HepG2 (cell line): ENCODE measurements at regions not wholly inside any gene's neighbourhood (a gene's known extent, or its start where the extent isn't known, plus 50 kb on each side); places are given as distances from the start of the nearest gene placed in this dataset.

ENCODE experiments used
- ATAC-seq: fragments of 200-7000 bp; cut with Tn5 transposase; 3 replicates; pipeline ENCODE4 v1.9.1; 2020; ENCODE audit warnings: mild to moderate bottlenecking, moderate library complexity
- BruUV-seq: library from RNA; stranded (reverse); fragments of 400-500 nt; replicated peaks from 2 replicates; lab custom pipeline; 2021; lab: Mats Ljungman, UMichigan
- CTCF ChIA-PET: fragments of 300-600 bp; formaldehyde crosslinking; extraction: SDS; loops from one replicate; lab custom pipeline; 2021; ENCODE audit warnings: low total read pairs, inconsistent platforms, low intra/inter-chr PET ratio; lab: Yijun Ruan, JAX
- POLR2A ChIA-PET: fragments of 350-600 bp; sonication (Branson Sonifier 250); formaldehyde crosslinking; loops from one replicate; lab custom pipeline; 2020; ENCODE audit warnings: antibody characterized with exemption, inconsistent platforms; lab: Yijun Ruan, JAX
- DNase-seq: peaks from one replicate; pipeline ENCODE4 v3.0.0-alpha.2; 2015; ENCODE audit warnings: low spot score
- FAIRE-seq: peaks from 3 replicates; lab custom pipeline; 2011; peaks lifted over from hg19 to GRCh38; lab: Jason Lieb, UNC
- H2AFZ ChIP-seq: one replicate; pipeline ENCODE4 v1.6.1; 2011; ENCODE audit warnings: low read length, inconsistent platforms
- H3K27ac ChIP-seq: fragments of 300-600 bp; 3 replicates; pipeline ENCODE4 v1.8.0; 2011; ENCODE audit warnings: mixed run types, mild to moderate bottlenecking, mixed read lengths, low read length, inconsistent platforms; ENCODE audit not compliant: insufficient read depth; ENCODE audit errors: extremely low read length
- H3K27me3 ChIP-seq, 2 experiments: fragments of 200-600 bp in 1 of 2; 2 replicates in 1 of 2; 3 replicates in 1 of 2; pipeline versions ENCODE4 v1.6.0 to v1.8.0; 2011; ENCODE audit warnings: low read length in 2 of 2, mild to moderate bottlenecking in 2 of 2, moderate library complexity in 2 of 2, inconsistent platforms in 1 of 2; ENCODE audit not compliant: insufficient read depth in 2 of 2, control insufficient read depth in 1 of 2
- H3K36me3 ChIP-seq, 2 experiments: fragments of 200-600 bp in 1 of 2; replicated peaks in 1 of 2; 2 replicates in 1 of 2; 3 replicates in 1 of 2; pipeline versions ENCODE4 v1.5.1 to v1.8.0; 2011; ENCODE audit warnings: low read length in 2 of 2, inconsistent platforms in 1 of 2; ENCODE audit not compliant: insufficient read depth in 2 of 2, control insufficient read depth in 1 of 2
- H3K4me1 ChIP-seq: 2 replicates; pipeline ENCODE4 v1.5.1; 2012; ENCODE audit warnings: low read length, inconsistent platforms; ENCODE audit not compliant: insufficient read depth
- H3K4me2 ChIP-seq: 2 replicates; pipeline ENCODE4 v1.6.0; 2011; ENCODE audit warnings: low read depth, low read length, inconsistent platforms
- H3K4me3 ChIP-seq, 3 experiments: fragments of 200-600 bp in 1 of 3; sonication (generic), shearing (Covaris generic) in 1 of 3; replicated peaks in 1 of 3; 2 replicates each; pipeline ENCODE4 v1.5.1; 2011 to 2016; ENCODE audit warnings: low read length in 3 of 3, inconsistent platforms in 2 of 3, low read depth in 2 of 3, mild to moderate bottlenecking in 2 of 3, control low read depth in 1 of 3, mixed read lengths in 1 of 3; ENCODE audit not compliant: insufficient read depth in 1 of 3
- H3K79me2 ChIP-seq: one replicate; pipeline ENCODE4 v1.6.1; 2011; ENCODE audit warnings: low read length, inconsistent platforms; ENCODE audit not compliant: insufficient read depth
- H3K9ac ChIP-seq: 2 replicates; pipeline ENCODE4 v1.6.0; 2011; ENCODE audit warnings: mild to moderate bottlenecking, low read depth, low read length, inconsistent platforms; ENCODE audit not compliant: insufficient read depth
- H3K9me3 ChIP-seq: 2 replicates; pipeline ENCODE4 v1.5.1; 2012; ENCODE audit warnings: mild to moderate bottlenecking, low read length
- H4K20me1 ChIP-seq: 2 replicates; pipeline ENCODE4 v1.6.0; 2011; ENCODE audit warnings: inconsistent platforms, mild to moderate bottlenecking, low read length, moderate library complexity; ENCODE audit not compliant: insufficient read depth
- CEBPG ChIP-seq: IDR thresholded peaks from 2 replicates; pipeline ENCODE4 v1.6.1; 2016
- DDIT3 ChIP-seq: sonication (generic); formaldehyde crosslinking; IDR thresholded peaks from 2 replicates; pipeline ENCODE4 v1.4.0; 2020; ENCODE audit warnings: mild to moderate bottlenecking, missing genetic modification reagents
- IKZF4 ChIP-seq: sonication (generic); formaldehyde crosslinking; IDR thresholded peaks from 2 replicates; pipeline ENCODE4 v1.5.1; 2020; ENCODE audit warnings: borderline replicate concordance, mild to moderate bottlenecking, low read depth, missing genetic modification reagents; ENCODE audit errors: not compliant biosample characterization
- KDM3A ChIP-seq: IDR thresholded peaks from 2 replicates; pipeline ENCODE4 v1.6.1; 2018; ENCODE audit warnings: low read depth, missing compliant biosample characterization
- KLF6 ChIP-seq: IDR thresholded peaks from 2 replicates; pipeline ENCODE4 v1.8.0; 2016; ENCODE audit warnings: missing biosample characterization, missing genetic modification reagents
- NCOA5 ChIP-seq: sonication (generic); formaldehyde crosslinking; IDR thresholded peaks from 2 replicates; pipeline ENCODE4 v1.4.0; 2020; ENCODE audit warnings: missing genetic modification reagents
- NFYB ChIP-seq: sonication (generic); formaldehyde crosslinking; IDR thresholded peaks from 2 replicates; pipeline ENCODE4 v1.4.0; 2020; ENCODE audit warnings: missing genetic modification reagents
- PLSCR1 ChIP-seq: sonication (generic); formaldehyde crosslinking; IDR thresholded peaks from 2 replicates; pipeline ENCODE4 v1.5.0; 2020; ENCODE audit warnings: missing genetic modification reagents, mild to moderate bottlenecking, borderline replicate concordance
- POLR2G ChIP-seq: fragments of 200-400 bp; formaldehyde crosslinking; IDR thresholded peaks from 2 replicates; pipeline ENCODE4 v1.6.1; 2018; ENCODE audit warnings: mild to moderate bottlenecking, low read depth, low read length, moderate library complexity
- PPARG ChIP-seq: conservative IDR thresholded peaks from 2 replicates; pipeline ENCODE4 v1.6.1; 2016; ENCODE audit warnings: missing biosample characterization, missing genetic modification reagents
- RBM22 ChIP-seq: fragments of 200-400 bp; formaldehyde crosslinking; optimal IDR thresholded peaks from 2 replicates; pipeline ENCODE3; 2017; ENCODE audit warnings: mild to moderate bottlenecking, low read length, moderate library complexity
- ZBTB20 ChIP-seq: sonication (generic); formaldehyde crosslinking; IDR thresholded peaks from 2 replicates; pipeline ENCODE4 v1.8.1; 2023; ENCODE audit warnings: missing genetic modification reagents, low read depth, mild to moderate bottlenecking, borderline replicate concordance
- ZBTB7A ChIP-seq: sonication (generic); formaldehyde crosslinking; IDR thresholded peaks from 2 replicates; pipeline ENCODE4 v1.8.0; 2022; ENCODE audit warnings: mild to moderate bottlenecking, missing genetic modification reagents
- ZC3H4 ChIP-seq: sonication (generic); formaldehyde crosslinking; IDR thresholded peaks from 2 replicates; pipeline ENCODE4 v1.4.0; 2020; ENCODE audit warnings: missing genetic modification reagents, borderline replicate concordance
- ZNF260 ChIP-seq: sonication (generic); formaldehyde crosslinking; IDR thresholded peaks from 2 replicates; pipeline ENCODE4 v1.4.0; 2020; ENCODE audit warnings: missing genetic modification reagents, low read depth, mild to moderate bottlenecking, borderline replicate concordance
- ZNF281 ChIP-seq: sonication (generic); formaldehyde crosslinking; IDR thresholded peaks from 2 replicates; pipeline ENCODE4 v1.4.0; 2020; ENCODE audit warnings: missing genetic modification reagents, borderline replicate concordance
- ZNF317 ChIP-seq: sonication (generic); formaldehyde crosslinking; IDR thresholded peaks from 2 replicates; pipeline ENCODE4 v1.5.0; 2020; ENCODE audit warnings: mild to moderate bottlenecking, missing genetic modification reagents
- ZNF572 ChIP-seq: sonication (generic); formaldehyde crosslinking; IDR thresholded peaks from 2 replicates; pipeline ENCODE4 v1.5.1; 2020; ENCODE audit warnings: mild to moderate bottlenecking, missing genetic modification reagents
- ZNF800 ChIP-seq: sonication (generic); formaldehyde crosslinking; IDR thresholded peaks from 2 replicates; pipeline ENCODE4 v1.4.0; 2020; ENCODE audit warnings: missing genetic modification reagents
- WGBS: methylation state at CpG from one replicate; pipeline ENCODE4 v1.1.6; 2017; ENCODE audit warnings: low lambda C conversion rate; 5-methylcytosine and 5-hydroxymethylcytosine counted together
- in situ Hi-C: cut with HindIII; loops from 2 replicates; pipeline ENCODE4 v1.10.0; 2017; ENCODE audit warnings: low pct_unique_long_range_greater_than_20kb; ENCODE audit not compliant: extremely low pct_ligation_motif_present
- intact Hi-C: fragments of 100-400 bp; cut with micrococcal nuclease; formaldehyde crosslinking; loops from one replicate; pipeline ENCODE4 v1.10.0; 2022; ENCODE audit not compliant: unreplicated experiment
- TF ChIP-seq, protein P1 (sequence below): sonication (generic); formaldehyde crosslinking; IDR thresholded peaks from 2 replicates; pipeline ENCODE4 v1.9.0; 2021; ENCODE audit warnings: missing genetic modification reagents, mild to moderate bottlenecking, borderline replicate concordance

DNA sequence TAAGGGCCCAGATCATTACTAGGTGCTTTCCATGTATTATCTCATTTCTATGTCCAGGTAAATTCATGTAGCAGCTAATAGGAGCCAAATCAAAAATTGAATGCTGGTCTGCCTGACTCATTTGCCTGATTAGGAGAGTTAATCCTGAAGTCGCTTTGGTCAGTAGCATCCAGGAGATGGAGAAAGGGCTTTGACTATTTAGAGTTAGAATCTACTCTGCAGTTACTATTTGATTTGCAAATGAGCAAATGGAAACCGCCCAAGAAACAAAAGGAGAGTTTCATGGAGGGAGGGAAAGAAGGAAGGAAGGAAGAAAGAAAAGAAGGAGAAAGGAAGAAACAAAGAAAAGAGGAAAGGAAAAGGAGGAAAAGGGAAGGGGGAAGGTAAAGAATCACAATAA, 539.6 kb upstream of the MMS22L start:
- TF ChIP-seq ZNF800 (no peak), ZNF317 (CRISPR knock-in tag) (no peak), ZBTB20 (CRISPR knock-in tag) (no peak), ZNF572 (no peak), IKZF4 (CRISPR knock-in tag) (no peak), POLR2G (no peak), PLSCR1 (no peak), ZNF260 (CRISPR knock-in tag) (no peak), RBM22 (no peak), NCOA5 (CRISPR knock-in tag) (no peak), NFYB (CRISPR knock-in tag) (no peak), CEBPG (CRISPR knock-in tag) (no peak), ZC3H4 (CRISPR knock-in tag) (no peak), KDM3A (CRISPR knock-in tag) (no peak), PPARG (CRISPR knock-in tag) (no peak), ZBTB7A (CRISPR knock-in tag) (no peak), KLF6 (no peak), DDIT3 (CRISPR knock-in tag) (no peak), ZNF281 (CRISPR knock-in tag) (no peak)
- TF ChIP-seq, protein P1, sequence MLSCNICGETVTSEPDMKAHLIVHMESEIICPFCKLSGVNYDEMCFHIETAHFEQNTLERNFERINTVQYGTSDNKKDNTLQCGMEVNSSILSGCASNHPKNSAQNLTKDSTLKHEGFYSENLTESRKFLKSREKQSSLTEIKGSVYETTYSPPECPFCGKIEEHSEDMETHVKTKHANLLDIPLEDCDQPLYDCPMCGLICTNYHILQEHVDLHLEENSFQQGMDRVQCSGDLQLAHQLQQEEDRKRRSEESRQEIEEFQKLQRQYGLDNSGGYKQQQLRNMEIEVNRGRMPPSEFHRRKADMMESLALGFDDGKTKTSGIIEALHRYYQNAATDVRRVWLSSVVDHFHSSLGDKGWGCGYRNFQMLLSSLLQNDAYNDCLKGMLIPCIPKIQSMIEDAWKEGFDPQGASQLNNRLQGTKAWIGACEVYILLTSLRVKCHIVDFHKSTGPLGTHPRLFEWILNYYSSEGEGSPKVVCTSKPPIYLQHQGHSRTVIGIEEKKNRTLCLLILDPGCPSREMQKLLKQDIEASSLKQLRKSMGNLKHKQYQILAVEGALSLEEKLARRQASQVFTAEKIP (CRISPR knock-in tag) = no peak
- TF ChIP-seq, all 625 proteins: peak for 0
- no peak overlapping the region for H3K4me2 ChIP-seq
- no peak overlapping the region for H3K9ac ChIP-seq
- ATAC-seq (no peak), DNase-seq (no peak), FAIRE-seq (no peak)
- in situ Hi-C loops = no loop called here
- no peaks in the 10 kb centered on the region for H3K4me1 ChIP-seq
- H2AFZ ChIP-seq = no peak overlapping the region
- intact Hi-C loops = no loop called here
- BruUV-seq = no TSS peak
- ChIA-PET POLR2A (no interaction called here), CTCF (no interaction called here)
- H4K20me1 ChIP-seq = no peaks in the 10 kb centered on the region
- H3K27ac ChIP-seq = no peak overlapping the region
- H3K79me2 ChIP-seq = no peaks in the 10 kb centered on the region
- WGBS = 0% methylated on average over 2 of the region's 2 CpGs
- no peaks in the 10 kb centered on the region for H3K27me3 ChIP-seq
- H3K9me3 ChIP-seq = no peaks in the 10 kb centered on the region
- H3K36me3 ChIP-seq = no peaks in the 10 kb centered on the region
- no peak overlapping the region for H3K4me3 ChIP-seq
